CD4-positive, alpha-beta T cell treated with Interleukin-15 for 4 hours (primary cell): ENCODE measurements at regions not wholly inside any gene's neighbourhood (a gene's known extent, or its start where the extent isn't known, plus 50 kb on each side); places are given as distances from the start of the nearest gene placed in this dataset.

Experiments
- DNase-seq: peaks from one replicate; pipeline ENCODE4 v3.0.0-alpha.2; 2020; ENCODE audit warnings: low spot score

- DNase-seq, result no peak
Observed at GRCh38 chr3:72109327-72110259, 324.6 kb upstream of the PROK2 start.

DNA sequence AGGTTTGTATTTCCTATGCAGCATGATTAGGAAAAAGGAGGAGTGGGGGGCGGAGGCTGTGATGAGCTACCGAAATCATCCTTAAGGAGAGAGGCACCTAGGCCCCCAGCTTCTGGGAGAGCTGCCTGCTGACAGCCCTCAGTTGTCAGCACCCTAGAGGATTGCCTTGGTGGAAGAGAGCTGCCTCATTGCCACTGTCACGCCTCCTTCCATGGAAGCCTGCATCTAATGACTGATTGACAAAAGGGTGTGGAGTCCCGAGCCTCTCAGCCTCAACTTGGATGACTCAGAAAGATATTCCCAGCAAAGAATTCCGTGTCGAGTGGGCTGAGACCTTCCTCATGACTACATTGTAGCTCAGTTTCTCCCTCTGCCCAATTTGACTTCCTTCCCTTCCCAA is 320.4 kb upstream of the PROK2 start:
- no peak for DNase-seq

- no peak for DNase-seq
Observed at GRCh38 chr3:72102112-72102616, 317.2 kb upstream of the PROK2 start.

- no peak for DNase-seq
Observed at GRCh38 chr3:72101494-72101893, 316.5 kb upstream of the PROK2 start.

DNA sequence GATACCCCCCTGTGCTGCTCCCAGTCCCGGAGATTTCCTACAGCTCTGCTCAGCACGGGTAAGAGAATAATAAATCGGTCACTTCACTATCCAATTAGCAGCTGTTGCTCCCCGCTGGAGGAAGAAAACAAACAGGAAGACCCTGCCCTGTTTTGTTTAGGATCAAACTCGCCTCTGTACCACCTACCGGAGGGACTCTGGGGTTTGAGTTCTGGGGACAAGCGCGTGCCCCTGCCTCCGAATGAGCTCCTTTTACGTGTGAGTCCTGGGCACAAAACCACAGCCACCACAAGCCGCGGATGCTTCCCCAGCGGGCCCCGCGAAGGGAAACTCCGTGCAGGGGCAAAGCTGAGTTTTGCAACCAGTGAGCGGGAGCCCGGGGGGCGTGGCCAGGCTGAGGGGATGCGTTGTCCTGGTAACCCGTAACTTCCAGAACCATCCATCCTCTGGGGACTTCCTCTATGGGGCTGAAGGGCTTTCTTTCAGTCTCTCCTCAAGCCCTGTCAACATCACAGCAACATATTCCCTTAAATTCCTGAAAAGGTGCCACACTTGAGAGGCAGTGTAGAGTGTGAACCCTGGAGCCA is 315.7 kb upstream of the PROK2 start:
- peak; percentile 73 for DNase-seq

DNA sequence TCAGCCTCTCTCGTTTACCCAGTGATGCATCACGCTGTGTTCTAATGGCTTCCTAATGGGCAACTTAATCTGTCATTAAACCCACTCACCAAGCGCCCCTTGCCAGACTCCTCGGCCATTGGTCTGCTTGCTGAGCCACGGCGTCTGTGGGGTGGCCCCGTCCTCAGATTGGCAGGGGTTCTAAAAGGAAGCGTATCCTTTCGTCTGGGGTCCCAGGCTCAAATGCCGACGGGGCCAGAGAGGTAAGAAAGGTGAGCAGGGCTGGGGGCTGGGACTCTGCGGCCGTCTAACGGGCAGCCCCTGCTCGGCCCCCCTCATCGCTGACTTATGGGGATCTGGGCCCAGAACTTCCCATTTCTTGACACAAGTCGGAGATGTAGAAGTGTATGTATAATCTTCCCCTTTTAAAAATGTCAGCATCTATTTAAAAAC is 315.1 kb upstream of the PROK2 start:
- no peak for DNase-seq

DNA sequence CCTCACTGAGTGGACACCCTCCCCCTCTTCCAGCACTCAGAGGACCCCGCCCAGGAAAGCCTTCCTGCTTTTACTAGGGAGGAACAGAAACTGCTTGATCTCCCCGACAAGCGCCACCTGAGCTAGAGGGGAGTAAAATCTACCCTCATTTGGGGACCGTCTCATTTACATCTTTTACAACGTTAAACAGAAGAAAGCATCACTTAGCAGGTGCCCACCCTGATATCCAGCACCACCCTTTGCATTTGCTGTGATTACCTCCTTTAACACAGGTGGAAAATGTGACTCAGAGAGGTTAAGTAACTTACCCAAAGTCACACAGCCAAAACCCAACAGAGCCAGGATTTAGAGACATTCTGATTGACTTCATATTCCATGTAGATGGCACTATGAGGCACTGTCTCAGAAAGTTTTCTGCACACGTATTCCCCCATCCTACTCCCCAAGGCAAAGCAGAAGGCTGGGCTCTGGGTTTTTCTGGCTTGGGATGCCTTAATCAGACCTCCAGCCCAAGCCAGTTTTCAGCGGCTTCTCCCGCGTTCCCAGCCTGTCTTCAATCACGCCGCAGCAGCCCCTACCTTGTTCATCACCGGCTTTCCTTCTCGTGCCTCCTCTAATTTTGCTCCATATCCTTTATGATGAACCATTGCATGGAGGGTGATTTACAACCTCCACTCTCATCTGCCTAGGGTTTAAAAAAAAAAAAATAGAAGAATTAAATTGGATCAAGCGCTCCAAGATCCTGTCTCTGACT is 314.6 kb upstream of the PROK2 start:
- no peak for DNase-seq

- DNase-seq, result no peak
Observed at GRCh38 chr3:72097053-72097452, 312.1 kb upstream of the PROK2 start.

DNA sequence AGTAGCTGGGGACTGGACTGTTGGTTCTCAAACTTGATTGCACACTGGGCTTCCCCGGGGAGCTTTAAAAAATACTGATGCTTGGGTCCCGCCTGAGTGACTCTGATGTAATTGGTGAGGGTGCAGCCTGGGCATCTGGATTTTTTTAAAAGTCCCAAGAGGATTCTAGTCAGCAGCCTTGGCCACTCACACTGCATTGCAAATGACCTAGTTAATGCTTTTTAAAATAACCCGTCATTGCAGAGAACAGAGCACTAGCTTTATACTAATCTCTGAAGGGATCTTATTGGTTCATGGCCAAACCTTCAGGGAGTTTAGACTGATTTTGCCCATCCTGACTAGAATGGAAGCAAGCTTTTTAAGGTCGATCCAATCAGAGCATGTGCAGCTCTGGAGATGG is 310.6 kb upstream of the PROK2 start:
- no peak for DNase-seq

- no peak for DNase-seq
Observed at GRCh38 chr3:72093992-72094334, 309.0 kb upstream of the PROK2 start.

GRCh38 chr3:72093270-72093991 is 308.5 kb upstream of the PROK2 start:
- DNase-seq, result no peak

GRCh38 chr3:72092778-72093177 is 307.8 kb upstream of the PROK2 start:
- DNase-seq, result no peak

DNA sequence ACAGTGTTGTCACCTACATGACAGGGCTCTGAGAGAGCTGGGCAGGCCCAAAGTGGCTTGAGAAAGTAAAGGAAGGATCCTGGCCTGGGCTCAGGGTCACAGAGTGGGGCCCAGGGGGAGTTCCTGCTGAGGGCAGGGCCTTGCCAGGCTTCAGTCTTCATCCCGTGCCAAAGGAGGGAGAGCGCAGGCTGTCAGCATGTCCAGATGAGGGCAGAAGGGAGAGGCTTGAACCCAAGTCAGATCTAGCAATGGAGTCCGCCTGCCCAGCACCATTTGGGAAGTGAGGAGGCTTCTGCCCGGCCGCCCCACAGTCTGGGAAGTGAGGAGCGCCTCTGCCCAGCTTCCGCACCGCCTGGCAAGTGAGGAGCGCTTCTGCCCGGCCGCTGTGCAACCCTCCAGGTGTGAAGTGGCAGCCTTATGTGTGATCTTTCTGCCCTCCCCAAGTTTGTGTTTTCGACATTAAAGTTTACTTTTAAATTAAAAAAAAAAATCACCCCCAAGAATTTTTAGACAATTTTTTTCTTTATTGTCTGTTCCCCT is 303.6 kb upstream of the PROK2 start:
- DNase-seq, result no peak

DNA sequence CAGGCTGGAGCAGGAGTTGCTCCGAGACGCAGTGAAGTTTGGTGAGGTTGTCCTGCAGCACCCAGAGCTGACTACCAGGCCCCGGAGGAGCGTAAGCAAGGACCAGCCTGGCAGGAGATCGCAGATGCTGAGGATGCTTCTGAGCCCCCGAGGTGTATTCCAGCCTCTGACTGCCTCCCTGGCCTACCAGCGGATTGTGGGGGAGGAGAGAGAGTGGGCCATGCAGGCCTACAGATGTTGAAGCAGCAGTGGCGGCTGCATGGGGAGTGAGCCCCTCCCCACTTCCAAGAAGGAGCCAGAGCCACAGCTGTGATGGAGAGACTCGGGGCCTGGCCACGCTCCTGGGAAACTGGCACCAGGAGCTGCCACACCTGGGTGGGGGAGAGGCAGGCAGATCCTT is 302.5 kb upstream of the PROK2 start:
- no peak for DNase-seq

DNA sequence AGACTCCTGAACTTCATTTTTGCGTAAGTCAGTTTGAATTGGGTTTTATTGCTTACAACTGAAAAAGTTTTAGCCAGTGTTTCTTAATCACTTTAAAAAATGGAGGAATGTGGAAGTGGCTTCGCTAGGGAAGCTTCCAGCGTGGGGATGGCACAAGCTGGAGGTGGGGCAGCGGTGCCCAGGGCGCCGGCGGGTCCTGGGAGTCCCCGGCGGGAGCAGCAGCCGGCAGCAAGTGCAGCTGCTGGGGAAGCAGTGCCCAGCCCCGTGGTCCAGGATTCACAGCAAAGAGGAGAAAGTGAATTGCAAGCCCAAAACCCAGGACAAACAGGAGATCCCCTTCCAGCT is 301.8 kb upstream of the PROK2 start:
- DNase-seq, result no peak

DNA sequence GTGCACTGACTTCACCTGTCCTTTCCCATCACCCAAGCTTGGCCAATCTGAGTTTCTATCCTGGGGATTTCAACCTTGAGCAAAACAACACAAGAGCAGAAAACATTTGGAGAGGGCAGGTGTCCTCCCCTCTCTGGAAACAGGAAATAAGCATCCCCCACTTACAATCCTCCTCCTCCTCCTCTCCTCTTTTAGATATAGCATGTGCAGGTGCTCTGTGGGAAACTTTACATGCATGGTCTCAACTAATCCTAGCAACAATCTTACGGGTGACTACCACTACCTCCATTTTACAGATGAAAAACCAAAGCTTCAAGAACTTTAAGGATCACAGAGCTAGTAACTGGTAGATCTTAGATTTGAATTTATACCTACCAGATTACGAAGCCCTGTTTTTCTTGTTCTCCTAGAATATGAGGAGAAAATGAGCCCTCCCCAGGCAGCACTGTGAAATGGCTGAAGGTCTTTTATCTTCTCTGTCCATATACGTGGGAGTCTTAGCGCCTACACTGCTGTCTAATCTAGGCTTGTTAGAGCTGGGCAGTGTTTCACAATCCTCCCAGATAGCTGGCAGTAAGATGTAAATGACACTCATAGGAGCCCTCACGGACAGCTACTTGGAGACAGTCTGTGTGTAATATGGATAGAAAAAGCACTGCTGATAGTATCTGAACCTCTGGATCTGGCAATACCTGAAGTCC is 301.2 kb upstream of the PROK2 start:
- DNase-seq, result no peak

- DNase-seq, result no peak
Observed at GRCh38 chr3:72085036-72085435, 300.1 kb upstream of the PROK2 start.

GRCh38 chr3:72082776-72083462 is 298.0 kb upstream of the PROK2 start:
- DNase-seq, result no peak

DNA sequence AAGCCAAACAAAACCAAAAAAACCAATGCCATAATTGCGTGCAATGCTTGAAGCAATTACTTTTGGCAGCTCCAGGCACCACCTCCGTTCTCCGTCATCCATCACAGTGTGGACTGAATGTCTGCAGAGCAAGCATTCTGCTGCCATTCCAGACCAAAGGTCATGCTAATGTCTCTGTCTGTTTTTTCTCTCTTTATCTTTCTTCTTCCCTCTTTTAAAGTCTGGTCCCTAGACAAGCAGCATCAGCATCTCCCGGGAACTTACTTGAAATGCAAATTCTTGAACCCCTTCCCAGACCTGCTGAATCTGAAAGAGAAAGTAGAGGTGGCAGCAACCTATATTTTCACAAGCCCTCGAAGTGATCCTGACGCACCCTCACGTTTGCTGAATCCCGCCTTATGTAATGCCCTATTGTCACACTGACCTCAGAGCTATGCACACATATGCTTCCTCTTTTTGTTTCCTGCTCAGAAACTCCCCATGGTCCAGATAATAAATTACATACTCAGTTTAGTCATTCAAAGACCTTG is 297.3 kb upstream of the PROK2 start:
- no peak for DNase-seq

DNA sequence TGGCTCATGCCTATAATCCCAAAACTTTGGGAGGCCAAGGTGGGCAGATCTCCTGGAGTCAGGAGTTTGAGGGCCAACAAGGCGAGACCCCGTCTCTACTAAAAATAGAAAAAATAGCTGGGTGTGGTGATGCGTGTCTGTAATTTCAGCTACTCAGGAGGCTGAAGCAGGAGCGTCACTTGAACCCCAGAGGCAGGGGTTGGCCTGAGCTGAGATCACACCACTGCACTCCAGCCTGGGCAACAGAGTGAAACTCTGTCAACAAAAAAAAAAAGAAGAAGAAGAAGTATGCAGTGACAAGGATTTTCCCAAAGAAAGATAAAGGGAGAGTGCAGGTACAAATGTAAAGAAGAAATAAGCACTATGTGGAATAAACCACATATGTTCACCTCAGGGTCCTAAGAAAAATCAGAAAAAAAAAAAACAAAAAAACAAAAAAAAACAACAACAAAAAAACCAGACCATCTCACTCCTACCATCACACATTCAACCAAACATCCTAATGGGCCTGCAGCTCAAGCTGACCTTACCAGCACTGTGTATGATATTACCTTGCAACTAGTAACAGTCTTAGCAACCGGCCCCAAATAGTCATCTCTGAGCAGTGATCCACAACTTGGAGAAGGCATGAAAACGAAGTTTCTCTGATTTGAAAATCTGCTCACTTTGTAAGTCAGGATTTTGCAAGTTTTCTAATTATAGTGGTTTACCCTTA is 296.7 kb upstream of the PROK2 start:
- DNase-seq, result no peak
